GM18873 (cell line): ENCODE measurements at regions not wholly inside any gene's neighbourhood (a gene's known extent, or its start where the extent isn't known, plus 50 kb on each side); places are given as distances from the start of the nearest gene placed in this dataset.

ENCODE experiments used
- ATAC-seq: cut with Tn5 transposase; IDR thresholded peaks from one replicate; pipeline ENCODE4 v1.9.1; 2021; ENCODE audit warnings: mild to moderate bottlenecking, moderate library complexity, moderate number of reproducible peaks; ENCODE audit not compliant: unreplicated experiment, low FRiP score

DNA sequence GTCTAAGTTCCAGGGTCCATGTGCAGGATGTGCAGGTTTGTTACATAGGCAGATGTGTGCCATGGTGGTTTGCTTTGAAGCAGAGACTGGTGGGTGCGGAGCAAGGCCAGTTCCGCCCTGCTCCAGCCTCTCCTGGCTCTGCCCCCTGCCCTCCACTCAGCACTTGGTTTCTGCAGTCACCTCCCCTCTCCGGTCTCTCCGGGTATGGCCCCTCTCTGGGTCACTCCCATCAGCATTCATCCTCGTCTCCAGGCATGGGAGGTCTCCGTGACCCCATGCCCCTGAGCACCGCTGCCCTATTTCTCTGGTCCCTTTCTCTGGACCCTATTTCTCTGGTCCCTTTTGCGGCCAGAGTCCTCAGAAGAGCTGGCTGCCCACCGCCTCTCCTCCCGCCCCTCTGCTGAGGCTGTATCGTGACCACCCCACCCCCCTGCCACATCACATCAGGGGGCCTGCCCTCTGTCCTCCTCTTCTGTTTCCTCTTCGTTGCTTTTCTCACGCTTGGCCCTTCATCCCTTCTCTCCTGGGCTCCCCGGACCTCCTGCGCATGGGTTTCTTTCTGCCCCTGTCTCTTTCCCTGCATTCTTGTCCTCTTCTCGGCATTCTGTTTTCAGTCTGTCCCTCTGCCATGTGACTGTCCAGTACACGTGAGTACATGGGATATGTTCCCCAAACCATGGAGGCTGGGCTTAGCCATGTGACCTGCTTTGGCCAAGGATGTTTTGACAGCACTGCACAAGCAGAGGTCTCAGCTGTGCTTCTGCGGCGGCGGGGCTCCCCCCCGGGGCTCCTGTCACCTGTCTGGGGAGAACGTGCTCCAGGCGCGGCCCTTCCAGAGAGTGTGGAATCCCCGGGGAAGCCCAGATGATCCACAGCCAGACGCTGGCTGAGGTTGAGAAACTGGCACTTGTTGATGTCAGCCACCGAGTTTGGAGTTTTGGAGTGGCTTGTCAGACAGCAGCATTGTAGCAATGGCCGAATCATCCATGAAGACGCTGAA is 54.4 kb upstream of the C1orf174 start:
- no peak for ATAC-seq

GRCh38 chr1:3955196-3955772 is 55.2 kb upstream of the C1orf174 start:
- no peak for ATAC-seq

- no peak for ATAC-seq
Observed at GRCh38 chr1:3956527-3957170, 56.6 kb upstream of the C1orf174 start.

- ATAC-seq = no peak
Observed at GRCh38 chr1:3959361-3959760, 59.3 kb upstream of the C1orf174 start.

GRCh38 chr1:3963554-3963953 is 63.5 kb upstream of the C1orf174 start:
- no peak for ATAC-seq

DNA sequence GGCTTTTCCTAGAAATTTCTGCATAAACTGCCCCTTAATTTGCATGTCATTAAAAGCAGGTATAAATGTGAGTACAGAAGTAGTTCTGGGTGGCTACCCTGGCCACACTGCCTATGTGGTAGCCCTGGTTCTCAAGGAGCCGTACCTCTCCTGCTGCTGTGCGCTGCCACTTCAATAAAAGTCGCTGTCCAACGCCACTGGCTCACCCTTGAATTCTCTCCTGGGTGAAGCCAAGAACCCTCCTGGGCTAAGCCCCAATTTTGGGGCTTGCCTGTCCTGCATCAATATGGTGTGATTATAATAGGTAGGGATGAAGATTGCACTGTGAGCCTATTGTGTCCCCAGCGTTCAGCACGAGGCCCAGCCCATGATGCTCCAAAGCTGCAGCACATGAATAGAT is 65.6 kb upstream of the C1orf174 start:
- ATAC-seq = no peak

- no peak for ATAC-seq
Observed at GRCh38 chr1:3968851-3969250, 68.8 kb upstream of the C1orf174 start.

DNA sequence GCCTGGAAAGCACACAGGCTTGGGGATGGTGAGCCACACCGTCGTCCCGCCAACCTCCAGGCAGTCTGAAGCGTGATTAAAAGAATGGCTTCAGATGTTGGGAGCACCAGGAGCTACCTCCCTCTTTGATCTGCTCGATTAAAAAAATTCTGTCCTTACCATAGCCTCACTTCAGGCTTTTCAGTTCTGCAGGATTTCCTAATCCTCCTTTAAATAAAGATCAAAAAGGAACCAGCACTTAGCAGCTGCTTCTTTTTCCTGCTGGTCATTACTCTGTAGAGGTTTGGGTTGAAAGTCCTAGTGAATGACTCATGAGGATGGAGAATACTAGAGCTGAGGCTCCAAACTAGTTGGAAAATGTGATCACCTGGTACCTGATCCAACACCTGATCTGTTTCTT is 71.9 kb upstream of the C1orf174 start:
- ATAC-seq = no peak

- no peak for ATAC-seq
Observed at GRCh38 chr1:3975903-3976630, 76.0 kb upstream of the C1orf174 start.

GRCh38 chr1:3976821-3977220 is 76.7 kb upstream of the C1orf174 start:
- ATAC-seq = no peak

GRCh38 chr1:3978196-3978989 is 78.3 kb upstream of the C1orf174 start:
- ATAC-seq = no peak

GRCh38 chr1:3978990-3979325 is 78.9 kb upstream of the C1orf174 start:
- ATAC-seq = no peak

- ATAC-seq = no peak
Observed at GRCh38 chr1:3981261-3981660, 81.2 kb upstream of the C1orf174 start.

DNA sequence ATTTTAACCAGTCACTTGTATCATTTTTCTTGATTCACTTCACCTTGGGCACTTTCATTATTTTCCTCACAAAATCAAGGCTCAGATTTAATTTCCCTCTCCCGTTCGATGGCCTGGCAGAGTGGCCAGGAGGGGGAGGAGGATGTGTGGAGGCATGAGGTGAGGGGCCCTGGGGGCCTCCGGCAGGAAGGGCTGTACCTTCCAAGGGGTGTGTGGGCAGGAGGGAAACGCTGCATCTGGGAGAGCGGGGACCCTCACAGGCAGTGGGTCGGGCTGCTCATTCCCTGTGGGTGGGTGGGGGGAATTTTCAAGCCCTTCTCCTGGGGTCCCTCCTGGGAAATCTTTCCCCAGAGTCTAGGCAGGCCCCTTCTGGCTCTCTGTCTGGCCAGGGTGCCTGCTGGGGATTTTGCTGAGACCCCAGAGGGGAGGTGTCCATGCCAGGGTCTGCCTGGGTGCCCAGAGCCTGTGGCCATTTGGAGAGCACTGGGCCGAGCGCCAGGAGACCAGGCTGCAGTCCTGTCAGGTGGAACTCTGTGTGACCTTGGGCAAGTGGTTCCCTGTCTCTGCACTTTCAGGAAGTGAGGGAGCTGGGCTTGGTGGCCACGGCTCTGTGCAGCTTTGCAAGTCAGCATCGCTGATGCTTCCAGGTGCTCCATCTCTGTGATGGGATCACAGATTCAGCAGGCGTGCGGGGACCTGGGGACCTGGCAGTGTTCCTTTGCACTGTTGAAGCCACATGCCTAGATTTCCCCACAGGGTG is 81.9 kb upstream of the C1orf174 start:
- ATAC-seq = no peak

GRCh38 chr1:3983181-3983580 is 83.1 kb upstream of the C1orf174 start:
- ATAC-seq = no peak

GRCh38 chr1:3984586-3984985 is 84.5 kb upstream of the C1orf174 start:
- ATAC-seq = no peak

DNA sequence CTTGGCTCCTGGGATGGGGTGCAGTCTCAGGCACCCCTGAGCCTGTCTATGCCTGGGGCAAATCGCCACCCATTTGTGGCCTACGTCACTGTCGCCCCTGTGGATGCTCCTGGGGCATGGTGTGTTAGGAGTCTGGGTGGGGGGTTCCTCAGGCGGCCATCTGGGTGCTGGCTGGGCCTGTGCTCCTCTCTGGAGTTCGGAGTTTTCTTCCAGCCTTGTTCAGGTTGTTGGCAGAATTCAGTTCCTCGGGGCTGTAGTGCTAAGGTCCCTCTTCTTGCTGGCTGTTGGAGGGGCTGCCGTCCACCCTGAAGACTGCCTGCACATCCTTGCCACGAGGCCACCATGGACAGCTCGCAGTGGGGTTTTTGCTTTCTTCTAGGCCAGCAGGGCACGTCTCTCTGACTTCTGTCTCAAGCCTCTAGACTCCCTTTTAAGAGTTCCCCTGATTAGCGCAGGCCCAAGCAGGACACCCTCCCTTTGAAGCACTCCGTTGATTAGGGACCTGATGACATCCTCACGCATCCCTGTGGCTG is 86.7 kb upstream of the C1orf174 start:
- no peak for ATAC-seq

DNA sequence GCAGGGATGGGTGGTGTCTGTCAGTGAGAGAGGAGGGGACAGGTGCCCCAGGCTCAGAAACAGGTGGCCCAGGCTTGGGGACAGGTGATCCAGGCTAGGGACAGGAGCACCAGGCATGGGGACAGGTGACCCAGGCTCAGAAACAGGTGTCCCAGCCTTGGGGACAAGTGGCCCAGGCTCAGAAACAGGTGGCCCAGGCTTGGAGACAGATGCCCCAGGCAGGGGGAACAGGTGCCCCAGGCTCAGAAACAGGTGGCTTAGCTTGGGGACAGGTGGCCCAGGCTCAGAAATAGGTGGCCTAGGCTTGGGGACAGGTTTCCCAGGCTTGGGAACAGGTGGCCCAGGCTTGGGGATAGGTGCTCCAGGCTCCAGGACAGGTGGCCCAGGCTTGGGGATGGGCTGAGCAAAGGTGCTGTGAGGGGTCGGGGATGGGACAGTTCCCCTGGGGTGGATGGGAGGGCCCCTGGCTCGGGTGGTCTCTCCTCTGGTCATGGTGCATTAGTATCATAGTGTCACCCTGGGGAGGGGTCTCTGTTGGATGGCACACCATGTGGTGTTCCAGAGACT is 87.7 kb upstream of the C1orf174 start:
- ATAC-seq = no peak

DNA sequence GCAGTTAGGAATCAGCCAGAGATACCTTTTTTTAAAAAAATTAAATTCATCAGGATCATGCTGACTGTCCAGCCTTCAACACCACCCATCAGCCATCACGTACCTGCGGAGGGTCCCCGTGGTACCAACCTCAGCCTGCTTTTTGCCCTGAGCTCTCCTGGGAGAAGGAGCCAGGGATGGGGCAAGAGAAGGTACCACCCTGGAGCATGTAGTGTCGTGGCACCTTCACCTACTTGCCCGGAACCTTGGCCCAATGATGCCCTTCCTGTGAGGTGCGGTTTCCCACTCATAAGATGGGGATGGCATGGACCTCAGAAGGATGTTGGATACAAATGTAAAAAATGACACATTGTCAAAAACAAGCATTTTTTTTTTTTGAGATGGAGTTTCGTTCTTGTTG is 88.4 kb upstream of the C1orf174 start:
- ATAC-seq = no peak
